Neuronal stem cell (in vitro differentiated cells): ENCODE measurements at regions not wholly inside any gene's neighbourhood (a gene's known extent, or its start where the extent isn't known, plus 50 kb on each side); places are given as distances from the start of the nearest gene placed in this dataset.

ENCODE experiments used
- DNase-seq: peaks from one replicate; pipeline ENCODE4 v3.0.0-alpha.2; 2013; ENCODE audit warnings: low spot score
- H2AFZ ChIP-seq: one replicate; pipeline ENCODE4 v1.6.1; 2013; ENCODE audit warnings: mild to moderate bottlenecking, low read length, inconsistent platforms
- H2AK5ac ChIP-seq: 2 replicates; pipeline ENCODE4 v1.6.1; 2013; ENCODE audit warnings: low read depth, mild to moderate bottlenecking, inconsistent platforms, low read length, moderate library complexity, mixed read lengths
- H2BK120ac ChIP-seq: 2 replicates; pipeline ENCODE4 v1.6.1; 2013; ENCODE audit warnings: low read depth, mild to moderate bottlenecking, inconsistent platforms, low read length, moderate library complexity, mixed read lengths
- H2BK12ac ChIP-seq: one replicate; pipeline ENCODE4 v1.6.1; 2013; ENCODE audit warnings: low read length, inconsistent platforms
- H2BK15ac ChIP-seq: 2 replicates; pipeline ENCODE4 v1.6.1; 2013; ENCODE audit warnings: mild to moderate bottlenecking, low read length, inconsistent platforms, mixed read lengths
- H2BK5ac ChIP-seq: one replicate; pipeline ENCODE4 v1.6.1; 2013; ENCODE audit warnings: inconsistent platforms, mild to moderate bottlenecking, low read length, moderate library complexity
- H3K14ac ChIP-seq: one replicate; pipeline ENCODE4 v1.6.1; 2013; ENCODE audit warnings: low read length, inconsistent platforms
- H3K18ac ChIP-seq: 2 replicates; pipeline ENCODE4 v1.6.1; 2013; ENCODE audit warnings: low read length, inconsistent platforms
- H3K23ac ChIP-seq: 2 replicates; pipeline ENCODE4 v1.6.1; 2013; ENCODE audit warnings: low read depth, mild to moderate bottlenecking, mixed read lengths, low read length, inconsistent platforms; ENCODE audit not compliant: poor library complexity
- H3K27ac ChIP-seq: replicated peaks from 3 replicates; pipeline ENCODE4 v1.5.1; 2013; ENCODE audit warnings: low read length, inconsistent platforms
- H3K27me3 ChIP-seq, 3 experiments: 2 replicates each; pipeline ENCODE4 v1.6.1; 2013; ENCODE audit warnings: low read length in 3 of 3, mild to moderate bottlenecking in 2 of 3, inconsistent platforms in 1 of 3, low read depth in 1 of 3, mixed read lengths in 1 of 3, moderate library complexity in 1 of 3; ENCODE audit not compliant: control insufficient read depth in 3 of 3, insufficient read depth in 3 of 3
- H3K36me3 ChIP-seq, 2 donors: replicated peaks in 1 of 2; 2 replicates each; pipeline ENCODE4 v1.6.1; 2013; ENCODE audit warnings: low read length in 2 of 2; ENCODE audit not compliant: control insufficient read depth in 2 of 2, insufficient read depth in 2 of 2
- H3K4ac ChIP-seq: 2 replicates; pipeline ENCODE4 v1.6.1; 2013; ENCODE audit warnings: inconsistent platforms, mild to moderate bottlenecking, low read length, moderate library complexity
- H3K4me1 ChIP-seq, 2 donors: 1 replicate in 1 of 2; 2 replicates in 1 of 2; pipeline ENCODE4 v1.6.1; 2013; ENCODE audit warnings: low read length in 2 of 2, low read depth in 1 of 2; ENCODE audit not compliant: control insufficient read depth in 2 of 2, insufficient read depth in 1 of 2
- H3K4me2 ChIP-seq: one replicate; pipeline ENCODE4 v1.6.1; 2013; ENCODE audit warnings: mild to moderate bottlenecking, low read length, inconsistent platforms; ENCODE audit not compliant: insufficient read depth, poor library complexity, severe bottlenecking
- H3K4me3 ChIP-seq, 2 donors: 2 replicates each; pipeline ENCODE4 v1.5.1; 2013; ENCODE audit warnings: low read length in 2 of 2, mild to moderate bottlenecking in 2 of 2, inconsistent platforms in 1 of 2, moderate library complexity in 1 of 2
- H3K79me1 ChIP-seq: one replicate; pipeline ENCODE4 v1.6.1; 2013; ENCODE audit warnings: low read depth, mild to moderate bottlenecking, inconsistent platforms, low read length, moderate library complexity
- H3K9ac ChIP-seq: one replicate; pipeline ENCODE4 v1.6.1; 2013; ENCODE audit warnings: mild to moderate bottlenecking, low read depth, low read length, inconsistent platforms; ENCODE audit not compliant: poor library complexity
- H3K9me3 ChIP-seq, 2 donors: replicated peaks in 1 of 2; 2 replicates each; pipeline versions ENCODE3 to v1.6.1; 2013; ENCODE audit warnings: low read length in 2 of 2, mild to moderate bottlenecking in 2 of 2, inconsistent platforms in 1 of 2, low read depth in 1 of 2, mixed read lengths in 1 of 2, moderate library complexity in 1 of 2; ENCODE audit not compliant: control insufficient read depth in 2 of 2, insufficient read depth in 1 of 2
- H4K8ac ChIP-seq: one replicate; pipeline ENCODE4 v1.6.1; 2013; ENCODE audit warnings: low read depth, mild to moderate bottlenecking, inconsistent platforms, low read length, moderate library complexity
- H4K91ac ChIP-seq: one replicate; pipeline ENCODE4 v1.6.1; 2013; ENCODE audit warnings: low read length, low read depth, mild to moderate bottlenecking, inconsistent platforms; ENCODE audit not compliant: poor library complexity
- WGBS, 2 donors: extraction: QIAGEN DNeasy Blood & Tissue Kit; methylation state at CpG; one replicate each; pipeline ENCODE4 v1.1.7; 2013; ENCODE audit warnings: missing lambda C conversion rate in 2 of 2, mixed read lengths in 1 of 2; ENCODE audit not compliant: insufficient read length in 2 of 2, insufficient replicate concordance in 1 of 2; ENCODE audit errors: extremely low coverage in 2 of 2; 5-methylcytosine and 5-hydroxymethylcytosine counted together

- no peak for DNase-seq
- Histone ChIP-seq H3K4me3 (no peak overlapping the region), H3K4me1 (no peaks in the 10 kb centered on the region), H3K27ac (no peak overlapping the region), H2BK120ac (no peak overlapping the region), H3K36me3 (no peaks in the 10 kb centered on the region), H3K23ac (no peak overlapping the region), H3K4ac (no peak overlapping the region), H4K8ac (no peak overlapping the region), H2BK12ac (no peak overlapping the region), H2AK5ac (no peak overlapping the region), H3K14ac (no peak overlapping the region), H2AFZ (no peak overlapping the region), H3K79me1 (no peaks in the 10 kb centered on the region), H3K9me3 (peaks cover 0 to 8% of the 10 kb centered on the region in 2 donors), H3K9ac (no peak overlapping the region), H3K27me3 (no peaks in the 10 kb centered on the region), H3K18ac (no peak overlapping the region), H3K4me2 (no peak overlapping the region), H4K91ac (no peak overlapping the region), H2BK15ac (no peak overlapping the region), H2BK5ac (no peak overlapping the region)
These were observed 140.8 kb upstream of the COL3A1 start for GRCh38 chr2:188833331-188833730.

DNA sequence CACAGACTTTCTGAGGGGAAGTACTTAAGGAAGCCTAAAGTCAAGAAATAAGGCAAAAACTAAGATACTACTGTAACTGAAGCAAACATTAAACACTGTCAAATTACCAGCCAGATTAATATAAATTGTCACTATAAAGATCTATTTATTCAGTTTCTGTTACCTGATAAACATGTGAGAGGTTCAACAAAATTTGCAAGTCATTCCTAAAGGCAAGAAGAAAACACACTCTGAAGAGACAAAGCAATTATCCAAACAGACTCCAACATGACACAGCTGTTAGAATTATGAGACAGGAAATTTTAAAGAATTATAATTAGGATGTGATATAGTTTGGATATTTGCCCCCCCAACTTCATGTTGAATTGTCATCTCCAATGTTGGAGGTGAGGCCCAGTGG is 140.4 kb upstream of the COL3A1 start:
- Histone ChIP-seq H3K9ac (no peak overlapping the region), H3K4me3 (no peak overlapping the region), H2AFZ (no peak overlapping the region), H3K4me2 (no peak overlapping the region), H2BK5ac (no peak overlapping the region), H2BK15ac (no peak overlapping the region), H3K4me1 (no peaks in the 10 kb centered on the region), H2BK120ac (no peak overlapping the region), H2BK12ac (no peak overlapping the region), H3K23ac (no peak overlapping the region), H3K27me3 (no peaks in the 10 kb centered on the region), H3K79me1 (no peaks in the 10 kb centered on the region), H4K91ac (no peak overlapping the region), H4K8ac (no peak overlapping the region), H3K4ac (no peak overlapping the region), H3K27ac (no peak overlapping the region), H2AK5ac (no peak overlapping the region), H3K14ac (no peak overlapping the region), H3K18ac (no peak overlapping the region), H3K36me3 (no peaks in the 10 kb centered on the region), H3K9me3 (peaks cover 0 to 11% of the 10 kb centered on the region in 2 donors)
- DNase-seq: no peak

GRCh38 chr2:188835006-188835405 is 139.2 kb upstream of the COL3A1 start:
- Histone ChIP-seq H3K23ac (no peak overlapping the region), H3K4me2 (no peak overlapping the region), H3K14ac (no peak overlapping the region), H2BK15ac (no peak overlapping the region), H3K36me3 (no peaks in the 10 kb centered on the region), H2AK5ac (no peak overlapping the region), H3K4ac (no peak overlapping the region), H2BK5ac (no peak overlapping the region), H2BK120ac (no peak overlapping the region), H4K91ac (no peak overlapping the region), H3K18ac (no peak overlapping the region), H3K79me1 (no peaks in the 10 kb centered on the region), H3K4me1 (no peaks in the 10 kb centered on the region), H3K9ac (no peak overlapping the region), H3K4me3 (no peak overlapping the region), H3K27ac (no peak overlapping the region), H4K8ac (no peak overlapping the region), H3K9me3 (peaks cover 0 to 9% of the 10 kb centered on the region in 2 donors), H3K27me3 (no peaks in the 10 kb centered on the region), H2BK12ac (no peak overlapping the region), H2AFZ (no peak overlapping the region)
- WGBS, 2 donors: no CpG with 5 or more reads among the region's 1 CpG
- no peak for DNase-seq

- Histone ChIP-seq H3K36me3 (no peaks in the 10 kb centered on the region), H2BK5ac (no peak overlapping the region), H2BK15ac (no peak overlapping the region), H3K23ac (no peak overlapping the region), H3K4me1 (no peaks in the 10 kb centered on the region), H3K9ac (no peak overlapping the region), H3K4me2 (no peak overlapping the region), H2BK120ac (no peak overlapping the region), H3K14ac (no peak overlapping the region), H3K18ac (no peak overlapping the region), H3K27ac (no peak overlapping the region), H3K4ac (no peak overlapping the region), H3K4me3 (peak overlapping the region in 1 of 2 donors; percentile 5), H4K8ac (no peak overlapping the region), H3K9me3 (peaks cover 0 to 8% of the 10 kb centered on the region in 2 donors), H3K79me1 (no peaks in the 10 kb centered on the region), H2AK5ac (no peak overlapping the region), H2AFZ (no peak overlapping the region), H4K91ac (no peak overlapping the region), H2BK12ac (no peak overlapping the region), H3K27me3 (no peaks in the 10 kb centered on the region)
- no peak for DNase-seq
- no CpG with 5 or more reads among the region's 2 CpGs for WGBS, 2 donors
These were observed 138.4 kb upstream of the COL3A1 start for GRCh38 chr2:188835821-188836220.
